NCI-H1105 (cell line): ENCODE measurements at regions not wholly inside any gene's neighbourhood (a gene's known extent, or its start where the extent isn't known, plus 50 kb on each side); places are given as distances from the start of the nearest gene placed in this dataset.
"Not testable (repeated sequence)": the region's sequence is repeated elsewhere in the genome, so short reads cannot be mapped to it uniquely, and the experiment has no call there.

Experiments used
- DNase-seq: peaks from one replicate; lab custom pipeline; 2025; lab: John Stamatoyannopoulos, UW

- no peak for DNase-seq
Measured at GRCh38 chr6:80411486-80411885, 305.0 kb downstream of the BCKDHB start.

- not testable (repeated sequence) for DNase-seq
Measured at GRCh38 chr6:80407976-80408375, 301.5 kb downstream of the BCKDHB start.

GRCh38 chr6:80404889-80405288 lies 298.4 kb downstream of the BCKDHB start:
- DNase-seq: no peak

- no peak for DNase-seq
Measured at GRCh38 chr6:80403365-80403764, 296.9 kb downstream of the BCKDHB start.

- no peak for DNase-seq
Measured at GRCh38 chr6:80402266-80402665, 295.8 kb downstream of the BCKDHB start.
